SU-DHL-6 (cell line): ENCODE measurements at regions not wholly inside any gene's neighbourhood (a gene's known extent, or its start where the extent isn't known, plus 50 kb on each side); places are given as distances from the start of the nearest gene placed in this dataset.

Experiments used
- H2AFZ ChIP-seq: fragments of 200-600 bp; sonication (generic); 2 replicates; pipeline ENCODE4 v1.6.1; 2014; ENCODE audit warnings: low read depth, mild to moderate bottlenecking, moderate library complexity, mixed read lengths, antibody characterized with exemption, low read length; ENCODE audit not compliant: severe bottlenecking
- H3F3A ChIP-seq: fragments of 200-600 bp; shearing (Covaris generic); 2 replicates; pipeline ENCODE4 v1.6.0; 2016; ENCODE audit warnings: antibody characterized with exemption, mild to moderate bottlenecking; ENCODE audit not compliant: insufficient read depth
- H3K27ac ChIP-seq: fragments of 200-600 bp; sonication (generic); 2 replicates; pipeline ENCODE4 v1.5.1; 2016; ENCODE audit warnings: low read depth, mild to moderate bottlenecking, low read length, moderate library complexity, mixed read lengths
- H3K27me3 ChIP-seq: fragments of 200-600 bp; sonication (generic), shearing (Covaris generic); 2 replicates; pipeline ENCODE4 v1.6.0; 2014; ENCODE audit warnings: mild to moderate bottlenecking, low read length
- H3K36me3 ChIP-seq: fragments of 200-600 bp; sonication (generic); 2 replicates; pipeline ENCODE4 v1.6.1; 2014; ENCODE audit warnings: mild to moderate bottlenecking, low read length, mixed read lengths
- H3K4me2 ChIP-seq: fragments of 300-600, 200-600 bp; shearing (Covaris generic), sonication (generic); 2 replicates; pipeline ENCODE4 v1.6.0; 2014; ENCODE audit warnings: low read length, low read depth, mild to moderate bottlenecking; ENCODE audit not compliant: poor library complexity, severe bottlenecking
- H3K4me3 ChIP-seq: fragments of 200-600 bp; sonication (generic); 2 replicates; pipeline ENCODE4 v1.5.1; 2014; ENCODE audit warnings: antibody characterized with exemption, low read length, mild to moderate bottlenecking, mixed read lengths; ENCODE audit not compliant: insufficient read depth, poor library complexity, severe bottlenecking
- H3K79me2 ChIP-seq: fragments of 200-600 bp; sonication (generic); 2 replicates; pipeline ENCODE4 v1.6.1; 2014; ENCODE audit warnings: mild to moderate bottlenecking, low read length, moderate library complexity; ENCODE audit not compliant: insufficient read depth
- H3K9ac ChIP-seq: fragments of 200-600 bp; sonication (generic); 2 replicates; pipeline ENCODE4 v1.7.0; 2014; ENCODE audit warnings: mild to moderate bottlenecking, low read length
- H3K9me2 ChIP-seq: fragments of 200-600 bp; sonication (generic); replicated peaks from 2 replicates; pipeline ENCODE4 v1.6.1; 2014; ENCODE audit warnings: low read length; ENCODE audit not compliant: insufficient read depth
- H3K9me3 ChIP-seq: fragments of 200-600 bp; sonication (generic); 2 replicates; pipeline ENCODE4 v1.6.1; 2014; ENCODE audit warnings: low read length, mixed read lengths; ENCODE audit not compliant: insufficient read depth
- H4K20me1 ChIP-seq: fragments of 200-600 bp; sonication (generic); 2 replicates; pipeline ENCODE4 v1.6.1; 2014; ENCODE audit warnings: low read depth, mild to moderate bottlenecking, antibody characterized with exemption, low read length, moderate library complexity, mixed read lengths
- CTCF ChIP-seq: fragments of 200-600 bp; sonication (generic); IDR thresholded peaks from one replicate; pipeline ENCODE4 v1.5.1; 2017; ENCODE audit warnings: antibody characterized with exemption, mild to moderate bottlenecking, low read length, moderate library complexity; ENCODE audit not compliant: insufficient read depth, poor library complexity, severe bottlenecking
- EZH2phosphoT487 ChIP-seq: fragments of 200-600 bp; sonication (generic), shearing (Covaris generic); conservative IDR thresholded peaks from 2 replicates; pipeline ENCODE4 v1.6.1; 2018; ENCODE audit warnings: mild to moderate bottlenecking, antibody characterized with exemption, low read length, moderate library complexity, mixed read lengths

DNA sequence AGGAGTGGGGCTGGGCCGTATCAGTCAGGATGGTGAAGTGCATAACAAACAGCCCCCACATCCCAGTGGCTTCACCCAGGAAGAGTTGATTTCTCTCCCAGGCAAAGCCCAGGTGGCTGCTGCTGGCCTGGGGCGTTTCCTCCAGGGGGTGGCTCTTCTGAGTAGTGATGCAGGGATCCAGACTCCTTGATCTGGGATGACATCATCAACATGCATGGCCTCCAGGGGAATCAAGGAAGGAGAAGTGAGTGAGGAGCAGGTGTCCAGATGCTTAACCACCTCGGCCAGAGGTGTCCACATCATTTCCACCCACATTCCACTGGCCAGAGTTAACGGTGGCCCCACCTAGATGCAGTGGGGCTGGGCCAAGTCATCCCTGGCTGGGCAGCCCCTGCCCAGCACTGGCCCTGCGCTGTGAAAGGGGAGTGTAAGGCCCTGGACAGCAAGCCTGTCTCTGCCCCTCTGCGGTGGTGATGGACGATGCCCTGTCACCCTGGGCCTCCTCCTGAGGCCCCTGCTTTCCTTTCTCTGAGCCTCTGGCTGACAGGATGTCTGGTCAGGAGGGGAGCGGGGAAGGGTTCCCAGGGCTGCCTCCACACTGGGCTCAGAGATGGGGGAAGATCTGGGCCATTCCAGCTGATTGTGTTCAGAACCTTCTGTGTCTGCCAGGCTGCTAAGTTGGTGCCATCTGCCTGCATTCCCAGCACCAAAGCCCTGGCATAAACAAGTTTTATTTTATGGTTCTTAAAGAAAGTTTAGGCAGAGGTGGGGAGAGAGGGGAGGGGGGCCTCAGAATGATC, 598.2 kb downstream of the MATN1 start:
- Histone ChIP-seq H3K36me3 (no peaks in the 10 kb centered on the region), H3K79me2 (no peaks in the 10 kb centered on the region), H3K9me2 (no peaks in the 10 kb centered on the region), H3K4me3 (no peak overlapping the region), H2AFZ (no peak overlapping the region), H3F3A (no peaks in the 10 kb centered on the region), H3K27me3 (no peaks in the 10 kb centered on the region), H3K9me3 (no peaks in the 10 kb centered on the region), H3K4me2 (no peak overlapping the region), H3K27ac (no peak overlapping the region), H4K20me1 (no peaks in the 10 kb centered on the region), H3K9ac (no peak overlapping the region)
- no peak for TF ChIP-seq EZH2phosphoT487
- no peak for TF ChIP-seq CTCF

DNA sequence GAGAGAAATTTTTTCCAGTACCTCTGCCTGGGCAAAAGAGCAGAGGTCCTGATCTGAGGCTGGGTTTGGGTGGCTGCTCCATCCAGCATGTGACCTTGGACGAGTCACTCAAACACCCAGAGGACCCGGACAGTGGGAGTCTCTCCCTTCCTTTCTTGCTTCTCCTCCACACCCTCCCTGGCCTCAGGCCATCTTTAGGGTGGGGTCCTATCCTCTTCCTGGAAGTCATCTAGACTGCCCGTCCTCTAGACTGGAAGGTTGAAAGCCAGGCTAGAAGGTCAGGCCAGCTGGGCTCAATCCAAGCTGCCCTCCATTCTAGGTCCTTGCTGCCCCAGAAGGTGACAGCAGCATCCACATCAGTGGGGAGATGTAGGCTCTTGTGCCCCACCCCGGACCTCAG, 599.5 kb downstream of the MATN1 start:
- Histone ChIP-seq H3F3A (no peaks in the 10 kb centered on the region), H3K9ac (no peak overlapping the region), H4K20me1 (no peaks in the 10 kb centered on the region), H3K4me2 (no peak overlapping the region), H3K36me3 (no peaks in the 10 kb centered on the region), H3K9me3 (no peaks in the 10 kb centered on the region), H3K4me3 (no peak overlapping the region), H2AFZ (no peak overlapping the region), H3K27ac (no peak overlapping the region), H3K79me2 (no peaks in the 10 kb centered on the region), H3K27me3 (no peaks in the 10 kb centered on the region), H3K9me2 (no peaks in the 10 kb centered on the region)
- no peak for TF ChIP-seq EZH2phosphoT487
- TF ChIP-seq CTCF = no peak

GRCh38 chr1:30123036-30123435, 600.3 kb downstream of the MATN1 start:
- Histone ChIP-seq H3K36me3 (no peaks in the 10 kb centered on the region), H3K9ac (no peak overlapping the region), H3K27me3 (no peaks in the 10 kb centered on the region), H3K27ac (no peak overlapping the region), H2AFZ (no peak overlapping the region), H3K79me2 (no peaks in the 10 kb centered on the region), H3K4me3 (no peak overlapping the region), H3F3A (no peaks in the 10 kb centered on the region), H3K4me2 (no peak overlapping the region), H3K9me3 (no peaks in the 10 kb centered on the region), H4K20me1 (no peaks in the 10 kb centered on the region), H3K9me2 (no peaks in the 10 kb centered on the region)
- no peak for TF ChIP-seq EZH2phosphoT487
- TF ChIP-seq CTCF = no peak
